Liver (tissue), 8 donors: ENCODE measurements at regions not wholly inside any gene's neighbourhood (a gene's known extent, or its start where the extent isn't known, plus 50 kb on each side); places are given as distances from the start of the nearest gene placed in this dataset.

ENCODE experiments used
- DNase-seq: peaks from one replicate; pipeline ENCODE4 v3.0.0-alpha.2; 2017; ENCODE audit warnings: low spot score
- H3K27ac ChIP-seq, 2 donors: one replicate each; pipeline ENCODE4 v1.7.0; 2013; ENCODE audit warnings: inconsistent platforms in 2 of 2, low read length in 2 of 2, control low read depth in 1 of 2, low read depth in 1 of 2, mild to moderate bottlenecking in 1 of 2
- H3K27me3 ChIP-seq, 4 donors: one replicate each; pipeline versions ENCODE4 v1.6.1 to v1.7.0; 2013; ENCODE audit warnings: low read length in 3 of 4, inconsistent platforms in 1 of 4, mild to moderate bottlenecking in 1 of 4, moderate library complexity in 1 of 4; ENCODE audit not compliant: control insufficient read depth in 4 of 4, insufficient read depth in 4 of 4
- H3K36me3 ChIP-seq, 4 donors: one replicate each; pipeline versions ENCODE4 v1.6.1 to v1.7.0; 2013; ENCODE audit warnings: low read length in 3 of 4, mild to moderate bottlenecking in 3 of 4, low read depth in 1 of 4, moderate library complexity in 1 of 4; ENCODE audit not compliant: control insufficient read depth in 4 of 4, insufficient read depth in 3 of 4
- H3K4me1 ChIP-seq, 4 donors: one replicate each; pipeline versions ENCODE4 v1.6.1 to v1.7.0; 2013; ENCODE audit warnings: low read length in 3 of 4, mild to moderate bottlenecking in 3 of 4, moderate library complexity in 1 of 4; ENCODE audit not compliant: control insufficient read depth in 4 of 4, insufficient read depth in 4 of 4
- H3K4me3 ChIP-seq, 3 donors: one replicate each; pipeline versions ENCODE4 v1.6.1 to v1.7.0; 2013; ENCODE audit warnings: low read length in 3 of 3, control low read depth in 1 of 3, low read depth in 1 of 3, mild to moderate bottlenecking in 1 of 3
- H3K9ac ChIP-seq, 2 donors: one replicate each; pipeline ENCODE4 v1.7.0; 2013; ENCODE audit warnings: low read length in 2 of 2, mild to moderate bottlenecking in 2 of 2, moderate library complexity in 2 of 2, control low read depth in 1 of 2, low read depth in 1 of 2
- H3K9me3 ChIP-seq, 4 donors: one replicate each; pipeline versions ENCODE4 v1.6.1 to v1.7.0; 2013; ENCODE audit warnings: low read length in 3 of 4; ENCODE audit not compliant: control insufficient read depth in 4 of 4
- FOXA2 ChIP-seq: IDR thresholded peaks from 2 replicates; pipeline ENCODE4 v1.6.1; 2016; ENCODE audit warnings: antibody characterized with exemption
- GABPA ChIP-seq, 2 donors: IDR thresholded peaks in 1 of 2; conservative IDR thresholded peaks in 1 of 2; 2 replicates each; pipeline ENCODE4 v1.6.1; 2016; ENCODE audit warnings: antibody characterized with exemption in 2 of 2, mild to moderate bottlenecking in 1 of 2, moderate library complexity in 1 of 2
- HNF4A ChIP-seq, 2 donors: conservative IDR thresholded peaks; 2 replicates each; pipeline ENCODE4 v1.6.1; 2016; ENCODE audit warnings: antibody characterized with exemption in 2 of 2, mild to moderate bottlenecking in 2 of 2
- HNF4G ChIP-seq: IDR thresholded peaks from 2 replicates; pipeline ENCODE4 v1.6.1; 2016; ENCODE audit warnings: antibody characterized with exemption
- JUND ChIP-seq, 2 donors: IDR thresholded peaks; 2 replicates each; pipeline ENCODE4 v1.6.1; 2016; ENCODE audit warnings: antibody characterized with exemption in 2 of 2
- RAD21 ChIP-seq, 2 donors: IDR thresholded peaks; 2 replicates each; pipeline ENCODE4 v1.6.1; 2016; ENCODE audit warnings: antibody characterized with exemption in 2 of 2, mild to moderate bottlenecking in 2 of 2
- RXRA ChIP-seq, 2 donors: IDR thresholded peaks; 2 replicates each; pipeline ENCODE4 v1.6.1; 2017 to 2018; ENCODE audit warnings: antibody characterized with exemption in 2 of 2, mild to moderate bottlenecking in 1 of 2
- SP1 ChIP-seq: IDR thresholded peaks from 2 replicates; pipeline ENCODE4 v1.6.1; 2018; ENCODE audit warnings: antibody characterized with exemption, mild to moderate bottlenecking
- TAF1 ChIP-seq: conservative IDR thresholded peaks from 2 replicates; pipeline ENCODE4 v1.6.1; 2016; ENCODE audit warnings: antibody characterized with exemption, mild to moderate bottlenecking
- YY1 ChIP-seq: IDR thresholded peaks from 2 replicates; pipeline ENCODE4 v1.6.1; 2016; ENCODE audit warnings: antibody characterized with exemption, mild to moderate bottlenecking
- WGBS: extraction: QIAGEN DNeasy Blood & Tissue Kit; methylation state at CpG from one replicate; pipeline ENCODE4 v1.1.7; 2013; 5-methylcytosine and 5-hydroxymethylcytosine counted together
- TF ChIP-seq, protein P1 (sequence below): fragments of 150-350 bp; IDR thresholded peaks from 2 replicates; pipeline ENCODE4 v1.5.1; 2017; ENCODE audit warnings: improper control_type of control experiment, low read depth, low read length; ENCODE audit not compliant: missing input control
- TF ChIP-seq, protein P2 (sequence below): IDR thresholded peaks from 2 replicates; pipeline ENCODE4 v1.6.1; 2016; ENCODE audit warnings: antibody characterized with exemption
- TF ChIP-seq, protein P3 (sequence below): IDR thresholded peaks from 2 replicates; pipeline ENCODE4 v1.6.1; 2016; ENCODE audit warnings: antibody characterized with exemption
- TF ChIP-seq, protein P4 (sequence below): IDR thresholded peaks from 2 replicates; pipeline ENCODE4 v1.6.1; 2016; ENCODE audit warnings: antibody characterized with exemption
- donor health status: healthy.
- donor health status: healthy.
- donor health status: healthy.
- donor health status: healthy.
- donor health status: healthy.

DNA sequence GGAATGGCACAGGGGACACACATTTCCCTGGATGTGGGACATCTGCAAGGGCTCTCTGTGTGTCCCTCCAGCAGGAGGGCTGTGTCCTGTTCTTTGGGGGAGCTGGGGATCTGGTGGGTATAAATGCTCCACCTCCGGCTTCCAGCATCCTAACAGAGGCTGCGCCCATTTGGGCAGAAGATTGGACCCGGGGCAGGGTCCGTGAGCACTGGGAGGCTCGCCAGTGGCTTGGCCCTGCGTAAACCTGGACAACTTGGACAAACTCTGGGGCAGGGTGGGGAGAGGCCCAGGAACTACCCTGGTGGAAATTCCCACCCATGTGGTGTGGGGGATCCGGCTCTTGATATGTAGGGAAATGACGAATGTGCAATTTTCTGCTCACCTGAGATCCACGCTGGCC is 80.9 kb downstream of the GADD45G start:
- no peaks in the 10 kb centered on the region for H3K9me3 ChIP-seq
- 44% methylated on average over 9 of the region's 9 CpGs for WGBS
- peak in 1 of 2 donors; percentile 34 for TF ChIP-seq RAD21 (IDR thresholded peaks at IDR 0.05)
- TF ChIP-seq, protein P1, sequence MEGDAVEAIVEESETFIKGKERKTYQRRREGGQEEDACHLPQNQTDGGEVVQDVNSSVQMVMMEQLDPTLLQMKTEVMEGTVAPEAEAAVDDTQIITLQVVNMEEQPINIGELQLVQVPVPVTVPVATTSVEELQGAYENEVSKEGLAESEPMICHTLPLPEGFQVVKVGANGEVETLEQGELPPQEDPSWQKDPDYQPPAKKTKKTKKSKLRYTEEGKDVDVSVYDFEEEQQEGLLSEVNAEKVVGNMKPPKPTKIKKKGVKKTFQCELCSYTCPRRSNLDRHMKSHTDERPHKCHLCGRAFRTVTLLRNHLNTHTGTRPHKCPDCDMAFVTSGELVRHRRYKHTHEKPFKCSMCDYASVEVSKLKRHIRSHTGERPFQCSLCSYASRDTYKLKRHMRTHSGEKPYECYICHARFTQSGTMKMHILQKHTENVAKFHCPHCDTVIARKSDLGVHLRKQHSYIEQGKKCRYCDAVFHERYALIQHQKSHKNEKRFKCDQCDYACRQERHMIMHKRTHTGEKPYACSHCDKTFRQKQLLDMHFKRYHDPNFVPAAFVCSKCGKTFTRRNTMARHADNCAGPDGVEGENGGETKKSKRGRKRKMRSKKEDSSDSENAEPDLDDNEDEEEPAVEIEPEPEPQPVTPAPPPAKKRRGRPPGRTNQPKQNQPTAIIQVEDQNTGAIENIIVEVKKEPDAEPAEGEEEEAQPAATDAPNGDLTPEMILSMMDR: no peak
- peak; percentile 93 for TF ChIP-seq HNF4A (conservative IDR thresholded peaks at IDR 0.05)
- TF ChIP-seq RXRA (IDR thresholded peaks at IDR 0.05): peak; percentile 70 to 80
- peak; percentile 88 for TF ChIP-seq HNF4G
- peak; percentile 81 for TF ChIP-seq SP1
- no peak for TF ChIP-seq TAF1
- peak overlapping the region; percentile 36 to 62 for H3K27ac ChIP-seq
- H3K4me3 ChIP-seq: no peak overlapping the region
- no peak for DNase-seq
- H3K36me3 ChIP-seq: no peaks in the 10 kb centered on the region
- no peaks in the 10 kb centered on the region for H3K27me3 ChIP-seq
- no peak overlapping the region for H3K9ac ChIP-seq
- H3K4me1 ChIP-seq: peaks cover 15 to 30% (median 26%) of the 10 kb centered on the region in 4 donors

DNA sequence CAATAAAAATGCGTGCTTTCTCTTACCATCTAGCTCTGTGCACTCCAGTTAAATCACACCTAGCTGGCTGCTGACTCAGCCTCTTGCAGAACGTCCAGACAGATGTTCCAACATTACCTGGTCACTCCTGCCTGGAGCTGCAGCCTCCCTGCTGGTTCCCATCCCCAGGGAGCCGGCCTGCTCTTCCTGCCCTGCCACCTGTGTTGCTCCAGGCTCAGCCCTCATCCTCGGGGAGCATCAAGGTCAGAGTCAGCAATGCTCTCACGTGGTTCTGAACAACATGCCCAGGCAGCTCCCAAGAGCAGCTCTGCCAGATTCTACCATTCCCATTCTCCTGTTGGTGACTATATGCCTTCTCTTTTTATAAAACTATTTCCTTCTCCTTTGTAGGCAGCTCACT is 81.3 kb downstream of the GADD45G start:
- peak overlapping the region; percentile 36 to 62 for H3K27ac ChIP-seq
- H3K4me1 ChIP-seq: peaks cover 15 to 30% (median 26%) of the 10 kb centered on the region in 4 donors
- no peak overlapping the region for H3K4me3 ChIP-seq
- H3K27me3 ChIP-seq: no peaks in the 10 kb centered on the region
- no peaks in the 10 kb centered on the region for H3K36me3 ChIP-seq
- no peak for DNase-seq
- TF ChIP-seq SP1 (peak; percentile 13), JUND (IDR thresholded peaks at IDR 0.05) (no peak), RXRA (IDR thresholded peaks at IDR 0.05) (no peak)
- TF ChIP-seq, protein P2, sequence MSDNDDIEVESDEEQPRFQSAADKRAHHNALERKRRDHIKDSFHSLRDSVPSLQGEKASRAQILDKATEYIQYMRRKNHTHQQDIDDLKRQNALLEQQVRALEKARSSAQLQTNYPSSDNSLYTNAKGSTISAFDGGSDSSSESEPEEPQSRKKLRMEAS: no peak
- TF ChIP-seq, protein P3, sequence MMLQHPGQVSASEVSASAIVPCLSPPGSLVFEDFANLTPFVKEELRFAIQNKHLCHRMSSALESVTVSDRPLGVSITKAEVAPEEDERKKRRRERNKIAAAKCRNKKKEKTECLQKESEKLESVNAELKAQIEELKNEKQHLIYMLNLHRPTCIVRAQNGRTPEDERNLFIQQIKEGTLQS: no peak
- H3K9me3 ChIP-seq: no peaks in the 10 kb centered on the region
- H3K9ac ChIP-seq: no peak overlapping the region
- 33% methylated on average over 5 of the region's 5 CpGs for WGBS

DNA sequence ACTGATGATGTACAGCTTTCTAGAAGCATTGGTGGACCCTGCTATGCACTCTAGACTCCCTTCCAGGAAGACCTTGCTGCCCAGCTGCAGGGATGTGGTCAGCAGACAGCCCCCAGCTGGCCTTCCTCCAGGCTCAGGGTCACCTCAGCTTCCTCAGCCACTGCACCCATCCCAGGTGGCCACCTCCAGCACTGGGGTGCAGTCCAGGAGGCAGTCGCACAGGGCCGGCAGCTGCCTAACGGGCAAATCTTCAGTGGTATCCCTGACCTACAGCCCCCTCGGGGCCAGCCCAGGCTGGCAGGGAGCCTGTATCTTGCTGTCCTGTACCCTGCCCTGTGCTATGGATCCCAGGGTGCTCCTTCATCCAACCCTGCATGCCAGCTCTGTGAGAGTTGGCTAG is 81.8 kb downstream of the GADD45G start:
- Histone ChIP-seq H3K27me3 (no peaks in the 10 kb centered on the region), H3K4me3 (no peak overlapping the region), H3K36me3 (no peaks in the 10 kb centered on the region), H3K9ac (no peak overlapping the region), H3K9me3 (no peaks in the 10 kb centered on the region), H3K4me1 (peaks cover 15 to 30% (median 26%) of the 10 kb centered on the region in 4 donors), H3K27ac (peak overlapping the region; percentile 36 to 62)
- DNase-seq: no peak
- WGBS: 94% methylated on average over 4 of the region's 4 CpGs
- TF ChIP-seq, protein P4, sequence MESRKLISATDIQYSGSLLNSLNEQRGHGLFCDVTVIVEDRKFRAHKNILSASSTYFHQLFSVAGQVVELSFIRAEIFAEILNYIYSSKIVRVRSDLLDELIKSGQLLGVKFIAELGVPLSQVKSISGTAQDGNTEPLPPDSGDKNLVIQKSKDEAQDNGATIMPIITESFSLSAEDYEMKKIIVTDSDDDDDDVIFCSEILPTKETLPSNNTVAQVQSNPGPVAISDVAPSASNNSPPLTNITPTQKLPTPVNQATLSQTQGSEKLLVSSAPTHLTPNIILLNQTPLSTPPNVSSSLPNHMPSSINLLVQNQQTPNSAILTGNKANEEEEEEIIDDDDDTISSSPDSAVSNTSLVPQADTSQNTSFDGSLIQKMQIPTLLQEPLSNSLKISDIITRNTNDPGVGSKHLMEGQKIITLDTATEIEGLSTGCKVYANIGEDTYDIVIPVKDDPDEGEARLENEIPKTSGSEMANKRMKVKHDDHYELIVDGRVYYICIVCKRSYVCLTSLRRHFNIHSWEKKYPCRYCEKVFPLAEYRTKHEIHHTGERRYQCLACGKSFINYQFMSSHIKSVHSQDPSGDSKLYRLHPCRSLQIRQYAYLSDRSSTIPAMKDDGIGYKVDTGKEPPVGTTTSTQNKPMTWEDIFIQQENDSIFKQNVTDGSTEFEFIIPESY: no peak
- TF ChIP-seq, protein P1: no peak
- TF ChIP-seq TAF1 (no peak), YY1 (no peak), GABPA (IDR thresholded peaks at IDR 0.05 in 1 of 2, conservative IDR thresholded peaks at IDR 0.05 in 1 of 2) (no peak), FOXA2 (no peak)
